ENCODE measurements at regions not wholly inside any gene's neighbourhood (a gene's known extent, or its start where the extent isn't known, plus 50 kb on each side); places are given as distances from the start of the nearest gene placed in this dataset.

GRCh38 chr2:237218756-237219155 is 133.1 kb downstream of the COPS8 start:
- no peak overlapping the region for H3K27ac Mint-ChIP-seq
- no peak for DNase-seq
- H3K9me3 Mint-ChIP-seq, result peaks cover 0 to 9% (median 5%) of the 10 kb centered on the region in 7 donors
- Histone ChIP-seq H2AFZ (ENCODE audit: insufficient read depth, low read depth, low read length, poor library complexity, severe bottlenecking) (no peak overlapping the region), H3K79me2 (ENCODE audit: insufficient read depth, low read length) (no peaks in the 10 kb centered on the region), H3K9ac (ENCODE audit: insufficient read depth, low read length, poor library complexity, severe bottlenecking) (no peak overlapping the region), H3K36me3 (replicated peaks in 1 of 2; ENCODE audit: control insufficient read depth in 1 of 2, insufficient read depth in 2 of 2, low read length in 2 of 2) (no peaks in the 10 kb centered on the region), H3K4me1 (ENCODE audit: control insufficient read depth in 1 of 2, insufficient read depth in 2 of 2, low read length in 2 of 2) (no peaks in the 10 kb centered on the region), H3K27ac (ENCODE audit: low read depth in 1 of 2, low read length in 2 of 2) (no peak overlapping the region), H4K20me1 (ENCODE audit: insufficient read depth, low read length) (no peaks in the 10 kb centered on the region), H3K27me3 (ENCODE audit: control insufficient read depth in 2 of 2, insufficient read depth in 2 of 2, low read length in 2 of 2) (peaks cover 0 to 4% of the 10 kb centered on the region in 2 donors), H3K9me3 (replicated peaks in 1 of 2; ENCODE audit: control insufficient read depth in 1 of 2, insufficient read depth in 1 of 2, low read length in 2 of 2) (peaks cover 0 to 2% of the 10 kb centered on the region in 2 donors), H3K4me3 (replicated peaks in 1 of 3; ENCODE audit: low read depth in 2 of 3, low read length in 3 of 3) (no peak overlapping the region), H3K4me2 (replicated peaks; ENCODE audit: extremely low read depth, low read length, poor library complexity, severe bottlenecking) (no peak overlapping the region)
- no peak for TF ChIP-seq CTCF (IDR thresholded peaks at IDR 0.05)
- peaks cover 10 to 25% (median 15%) of the 10 kb centered on the region in 3 donors for H3K27me3 Mint-ChIP-seq (ENCODE audit: low read depth in 3 of 3)
- H3K36me3 Mint-ChIP-seq, result no peaks in the 10 kb centered on the region
- no peak overlapping the region for H3K4me3 Mint-ChIP-seq
- H3K4me1 Mint-ChIP-seq, result no peaks in the 10 kb centered on the region
- WGBS (ENCODE audit: insufficient coverage), result no CpG with 5 or more reads among the region's 2 CpGs
- intact Hi-C loops (cut with micrococcal nuclease), result no loop called here

- Histone ChIP-seq H3K4me1 (ENCODE audit: control insufficient read depth in 1 of 2, insufficient read depth in 2 of 2, low read length in 2 of 2) (no peaks in the 10 kb centered on the region), H3K36me3 (replicated peaks in 1 of 2; ENCODE audit: control insufficient read depth in 1 of 2, insufficient read depth in 2 of 2, low read length in 2 of 2) (no peaks in the 10 kb centered on the region), H3K4me3 (replicated peaks in 1 of 3; ENCODE audit: low read depth in 2 of 3, low read length in 3 of 3) (no peak overlapping the region), H4K20me1 (ENCODE audit: insufficient read depth, low read length) (no peaks in the 10 kb centered on the region), H3K27me3 (ENCODE audit: control insufficient read depth in 2 of 2, insufficient read depth in 2 of 2, low read length in 2 of 2) (peaks cover 0 to 4% of the 10 kb centered on the region in 2 donors), H2AFZ (ENCODE audit: insufficient read depth, low read depth, low read length, poor library complexity, severe bottlenecking) (no peak overlapping the region), H3K79me2 (ENCODE audit: insufficient read depth, low read length) (no peaks in the 10 kb centered on the region), H3K4me2 (replicated peaks; ENCODE audit: extremely low read depth, low read length, poor library complexity, severe bottlenecking) (no peak overlapping the region), H3K27ac (ENCODE audit: low read depth in 1 of 2, low read length in 2 of 2) (no peak overlapping the region), H3K9ac (ENCODE audit: insufficient read depth, low read length, poor library complexity, severe bottlenecking) (no peak overlapping the region), H3K9me3 (replicated peaks in 1 of 2; ENCODE audit: control insufficient read depth in 1 of 2, insufficient read depth in 1 of 2, low read length in 2 of 2) (peaks cover 0 to 2% of the 10 kb centered on the region in 2 donors)
- H3K4me3 Mint-ChIP-seq, result no peak overlapping the region
- WGBS (ENCODE audit: insufficient coverage), result no CpG with 5 or more reads among the region's 4 CpGs
- DNase-seq, result no peak
- no peak for TF ChIP-seq CTCF (IDR thresholded peaks at IDR 0.05)
- no peaks in the 10 kb centered on the region for H3K4me1 Mint-ChIP-seq
- H3K27me3 Mint-ChIP-seq (ENCODE audit: low read depth in 3 of 3), result peaks cover 10 to 30% (median 15%) of the 10 kb centered on the region in 3 donors
- H3K27ac Mint-ChIP-seq, result no peak overlapping the region
- H3K9me3 Mint-ChIP-seq, result peaks cover 0 to 9% (median 5%) of the 10 kb centered on the region in 7 donors
- intact Hi-C loops (cut with micrococcal nuclease), result no loop called here
- no peaks in the 10 kb centered on the region for H3K36me3 Mint-ChIP-seq
These were observed 134.1 kb downstream of the COPS8 start for GRCh38 chr2:237219826-237220225.
